Liver (tissue), 8 donors: ENCODE measurements at regions not wholly inside any gene's neighbourhood (a gene's known extent, or its start where the extent isn't known, plus 50 kb on each side); places are given as distances from the start of the nearest gene placed in this dataset.

Source experiments
- DNase-seq: peaks from one replicate; pipeline ENCODE4 v3.0.0-alpha.2; 2017; ENCODE audit warnings: low spot score
- H3K27ac ChIP-seq, 2 donors: one replicate each; pipeline ENCODE4 v1.7.0; 2013; ENCODE audit warnings: inconsistent platforms in 2 of 2, low read length in 2 of 2, control low read depth in 1 of 2, low read depth in 1 of 2, mild to moderate bottlenecking in 1 of 2
- H3K27me3 ChIP-seq, 4 donors: one replicate each; pipeline versions ENCODE4 v1.6.1 to v1.7.0; 2013; ENCODE audit warnings: low read length in 3 of 4, inconsistent platforms in 1 of 4, mild to moderate bottlenecking in 1 of 4, moderate library complexity in 1 of 4; ENCODE audit not compliant: control insufficient read depth in 4 of 4, insufficient read depth in 4 of 4
- H3K36me3 ChIP-seq, 4 donors: one replicate each; pipeline versions ENCODE4 v1.6.1 to v1.7.0; 2013; ENCODE audit warnings: low read length in 3 of 4, mild to moderate bottlenecking in 3 of 4, low read depth in 1 of 4, moderate library complexity in 1 of 4; ENCODE audit not compliant: control insufficient read depth in 4 of 4, insufficient read depth in 3 of 4
- H3K4me1 ChIP-seq, 4 donors: one replicate each; pipeline versions ENCODE4 v1.6.1 to v1.7.0; 2013; ENCODE audit warnings: low read length in 3 of 4, mild to moderate bottlenecking in 3 of 4, moderate library complexity in 1 of 4; ENCODE audit not compliant: control insufficient read depth in 4 of 4, insufficient read depth in 4 of 4
- H3K4me3 ChIP-seq, 3 donors: one replicate each; pipeline versions ENCODE4 v1.6.1 to v1.7.0; 2013; ENCODE audit warnings: low read length in 3 of 3, control low read depth in 1 of 3, low read depth in 1 of 3, mild to moderate bottlenecking in 1 of 3
- H3K9ac ChIP-seq, 2 donors: one replicate each; pipeline ENCODE4 v1.7.0; 2013; ENCODE audit warnings: low read length in 2 of 2, mild to moderate bottlenecking in 2 of 2, moderate library complexity in 2 of 2, control low read depth in 1 of 2, low read depth in 1 of 2
- H3K9me3 ChIP-seq, 4 donors: one replicate each; pipeline versions ENCODE4 v1.6.1 to v1.7.0; 2013; ENCODE audit warnings: low read length in 3 of 4; ENCODE audit not compliant: control insufficient read depth in 4 of 4
- ATF3 ChIP-seq: IDR thresholded peaks from 2 replicates; pipeline ENCODE4 v1.6.1; 2016; ENCODE audit warnings: antibody characterized with exemption
- FOXA2 ChIP-seq: IDR thresholded peaks from 2 replicates; pipeline ENCODE4 v1.6.1; 2016; ENCODE audit warnings: antibody characterized with exemption
- GABPA ChIP-seq, 2 donors: IDR thresholded peaks in 1 of 2; conservative IDR thresholded peaks in 1 of 2; 2 replicates each; pipeline ENCODE4 v1.6.1; 2016; ENCODE audit warnings: antibody characterized with exemption in 2 of 2, mild to moderate bottlenecking in 1 of 2, moderate library complexity in 1 of 2
- HNF4A ChIP-seq, 2 donors: conservative IDR thresholded peaks; 2 replicates each; pipeline ENCODE4 v1.6.1; 2016; ENCODE audit warnings: antibody characterized with exemption in 2 of 2, mild to moderate bottlenecking in 2 of 2
- HNF4G ChIP-seq: IDR thresholded peaks from 2 replicates; pipeline ENCODE4 v1.6.1; 2016; ENCODE audit warnings: antibody characterized with exemption
- JUND ChIP-seq, 2 donors: IDR thresholded peaks; 2 replicates each; pipeline ENCODE4 v1.6.1; 2016; ENCODE audit warnings: antibody characterized with exemption in 2 of 2
- NR2F2 ChIP-seq: IDR thresholded peaks from 2 replicates; pipeline ENCODE4 v1.6.1; 2016; ENCODE audit warnings: antibody characterized with exemption
- RAD21 ChIP-seq, 2 donors: IDR thresholded peaks; 2 replicates each; pipeline ENCODE4 v1.6.1; 2016; ENCODE audit warnings: antibody characterized with exemption in 2 of 2, mild to moderate bottlenecking in 2 of 2
- RXRA ChIP-seq, 2 donors: IDR thresholded peaks; 2 replicates each; pipeline ENCODE4 v1.6.1; 2017 to 2018; ENCODE audit warnings: antibody characterized with exemption in 2 of 2, mild to moderate bottlenecking in 1 of 2
- SP1 ChIP-seq: IDR thresholded peaks from 2 replicates; pipeline ENCODE4 v1.6.1; 2018; ENCODE audit warnings: antibody characterized with exemption, mild to moderate bottlenecking
- TAF1 ChIP-seq: conservative IDR thresholded peaks from 2 replicates; pipeline ENCODE4 v1.6.1; 2016; ENCODE audit warnings: antibody characterized with exemption, mild to moderate bottlenecking
- YY1 ChIP-seq: IDR thresholded peaks from 2 replicates; pipeline ENCODE4 v1.6.1; 2016; ENCODE audit warnings: antibody characterized with exemption, mild to moderate bottlenecking
- WGBS: extraction: QIAGEN DNeasy Blood & Tissue Kit; methylation state at CpG from one replicate; pipeline ENCODE4 v1.1.7; 2013; 5-methylcytosine and 5-hydroxymethylcytosine counted together
- TF ChIP-seq, protein P1 (sequence below): fragments of 150-350 bp; IDR thresholded peaks from 2 replicates; pipeline ENCODE4 v1.5.1; 2017; ENCODE audit warnings: improper control_type of control experiment, low read depth, low read length; ENCODE audit not compliant: missing input control
- TF ChIP-seq, protein P2 (sequence below): IDR thresholded peaks from 2 replicates; pipeline ENCODE4 v1.6.1; 2016; ENCODE audit warnings: antibody characterized with exemption
- TF ChIP-seq, protein P3 (sequence below): IDR thresholded peaks from 2 replicates; pipeline ENCODE4 v1.6.1; 2016; ENCODE audit warnings: antibody characterized with exemption
- donor health status: healthy.
- donor health status: healthy.
- donor health status: healthy.
- donor health status: healthy.
- donor health status: healthy.

DNA sequence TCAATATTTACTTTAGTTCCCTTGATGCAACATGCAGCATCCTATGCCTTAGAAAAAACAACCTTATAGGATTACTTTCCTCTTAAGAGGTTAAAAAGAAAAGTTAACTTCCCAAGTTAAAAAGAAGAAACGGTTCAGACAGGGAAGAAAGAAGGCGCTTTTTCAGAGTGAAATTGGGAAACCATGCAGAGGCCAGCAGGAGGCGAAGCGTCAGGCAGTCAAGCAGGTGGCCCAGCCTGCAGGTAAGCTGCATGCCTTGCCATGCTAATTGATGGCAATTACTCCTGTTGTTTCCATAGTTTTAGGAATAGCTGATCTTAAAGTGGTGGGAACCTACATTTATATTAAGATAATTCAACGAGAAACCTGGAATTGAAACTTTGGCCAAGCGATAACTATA is 302.6 kb upstream of the SP4 start:
- Histone ChIP-seq H3K4me1 (no peaks in the 10 kb centered on the region), H3K36me3 (no peaks in the 10 kb centered on the region), H3K9me3 (no peaks in the 10 kb centered on the region), H3K27me3 (peaks cover 0 to 3% (median 0%) of the 10 kb centered on the region in 4 donors), H3K9ac (no peak overlapping the region), H3K4me3 (no peak overlapping the region), H3K27ac (no peak overlapping the region)
- TF ChIP-seq HNF4G (no peak), GABPA (IDR thresholded peaks at IDR 0.05 in 1 of 2, conservative IDR thresholded peaks at IDR 0.05 in 1 of 2) (no peak)
- WGBS = 83% methylated on average over 6 of the region's 6 CpGs
- DNase-seq = no peak

- TF ChIP-seq, protein P1, sequence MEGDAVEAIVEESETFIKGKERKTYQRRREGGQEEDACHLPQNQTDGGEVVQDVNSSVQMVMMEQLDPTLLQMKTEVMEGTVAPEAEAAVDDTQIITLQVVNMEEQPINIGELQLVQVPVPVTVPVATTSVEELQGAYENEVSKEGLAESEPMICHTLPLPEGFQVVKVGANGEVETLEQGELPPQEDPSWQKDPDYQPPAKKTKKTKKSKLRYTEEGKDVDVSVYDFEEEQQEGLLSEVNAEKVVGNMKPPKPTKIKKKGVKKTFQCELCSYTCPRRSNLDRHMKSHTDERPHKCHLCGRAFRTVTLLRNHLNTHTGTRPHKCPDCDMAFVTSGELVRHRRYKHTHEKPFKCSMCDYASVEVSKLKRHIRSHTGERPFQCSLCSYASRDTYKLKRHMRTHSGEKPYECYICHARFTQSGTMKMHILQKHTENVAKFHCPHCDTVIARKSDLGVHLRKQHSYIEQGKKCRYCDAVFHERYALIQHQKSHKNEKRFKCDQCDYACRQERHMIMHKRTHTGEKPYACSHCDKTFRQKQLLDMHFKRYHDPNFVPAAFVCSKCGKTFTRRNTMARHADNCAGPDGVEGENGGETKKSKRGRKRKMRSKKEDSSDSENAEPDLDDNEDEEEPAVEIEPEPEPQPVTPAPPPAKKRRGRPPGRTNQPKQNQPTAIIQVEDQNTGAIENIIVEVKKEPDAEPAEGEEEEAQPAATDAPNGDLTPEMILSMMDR = no peak
- TF ChIP-seq RXRA (IDR thresholded peaks at IDR 0.05) = no peak
- no peak for TF ChIP-seq HNF4G
- no peak for TF ChIP-seq GABPA (IDR thresholded peaks at IDR 0.05 in 1 of 2, conservative IDR thresholded peaks at IDR 0.05 in 1 of 2)
- TF ChIP-seq TAF1 = no peak
- TF ChIP-seq NR2F2 = no peak
- TF ChIP-seq FOXA2 = no peak
- no peak for TF ChIP-seq RAD21 (IDR thresholded peaks at IDR 0.05)
- TF ChIP-seq SP1 = no peak
- TF ChIP-seq, protein P2, sequence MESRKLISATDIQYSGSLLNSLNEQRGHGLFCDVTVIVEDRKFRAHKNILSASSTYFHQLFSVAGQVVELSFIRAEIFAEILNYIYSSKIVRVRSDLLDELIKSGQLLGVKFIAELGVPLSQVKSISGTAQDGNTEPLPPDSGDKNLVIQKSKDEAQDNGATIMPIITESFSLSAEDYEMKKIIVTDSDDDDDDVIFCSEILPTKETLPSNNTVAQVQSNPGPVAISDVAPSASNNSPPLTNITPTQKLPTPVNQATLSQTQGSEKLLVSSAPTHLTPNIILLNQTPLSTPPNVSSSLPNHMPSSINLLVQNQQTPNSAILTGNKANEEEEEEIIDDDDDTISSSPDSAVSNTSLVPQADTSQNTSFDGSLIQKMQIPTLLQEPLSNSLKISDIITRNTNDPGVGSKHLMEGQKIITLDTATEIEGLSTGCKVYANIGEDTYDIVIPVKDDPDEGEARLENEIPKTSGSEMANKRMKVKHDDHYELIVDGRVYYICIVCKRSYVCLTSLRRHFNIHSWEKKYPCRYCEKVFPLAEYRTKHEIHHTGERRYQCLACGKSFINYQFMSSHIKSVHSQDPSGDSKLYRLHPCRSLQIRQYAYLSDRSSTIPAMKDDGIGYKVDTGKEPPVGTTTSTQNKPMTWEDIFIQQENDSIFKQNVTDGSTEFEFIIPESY = no peak
- no peak for TF ChIP-seq ATF3
- TF ChIP-seq HNF4A (conservative IDR thresholded peaks at IDR 0.05) = no peak
- TF ChIP-seq, protein P3, sequence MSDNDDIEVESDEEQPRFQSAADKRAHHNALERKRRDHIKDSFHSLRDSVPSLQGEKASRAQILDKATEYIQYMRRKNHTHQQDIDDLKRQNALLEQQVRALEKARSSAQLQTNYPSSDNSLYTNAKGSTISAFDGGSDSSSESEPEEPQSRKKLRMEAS = no peak
- 48% methylated on average over 8 of the region's 8 CpGs for WGBS
- no peak overlapping the region for H3K4me3 ChIP-seq
- H3K9ac ChIP-seq = no peak overlapping the region
- H3K36me3 ChIP-seq = no peaks in the 10 kb centered on the region
- DNase-seq = no peak
- peaks cover 0 to 3% (median 0%) of the 10 kb centered on the region in 4 donors for H3K27me3 ChIP-seq
- H3K27ac ChIP-seq = no peak overlapping the region
- no peaks in the 10 kb centered on the region for H3K9me3 ChIP-seq
- H3K4me1 ChIP-seq = no peaks in the 10 kb centered on the region
These were observed 299.6 kb upstream of the SP4 start for GRCh38 chr7:21128062-21128817.

- 77% methylated on average over 1 of the region's 1 CpG for WGBS
- Histone ChIP-seq H3K27ac (no peak overlapping the region), H3K4me3 (no peak overlapping the region), H3K9ac (no peak overlapping the region), H3K9me3 (peaks cover 0 to 10% (median 3%) of the 10 kb centered on the region in 4 donors), H3K27me3 (peaks cover 0 to 3% (median 0%) of the 10 kb centered on the region in 4 donors), H3K4me1 (no peaks in the 10 kb centered on the region), H3K36me3 (no peaks in the 10 kb centered on the region)
- DNase-seq = no peak
- TF ChIP-seq NR2F2 = no peak
- TF ChIP-seq, protein P3 = no peak
- no peak for TF ChIP-seq RXRA (IDR thresholded peaks at IDR 0.05)
- no peak for TF ChIP-seq ATF3
- TF ChIP-seq JUND (IDR thresholded peaks at IDR 0.05) = no peak
- no peak for TF ChIP-seq YY1
- TF ChIP-seq, protein P2 = no peak
- TF ChIP-seq RAD21 (IDR thresholded peaks at IDR 0.05) = no peak
- TF ChIP-seq GABPA (IDR thresholded peaks at IDR 0.05 in 1 of 2, conservative IDR thresholded peaks at IDR 0.05 in 1 of 2) = no peak
- no peak for TF ChIP-seq HNF4G
- no peak for TF ChIP-seq HNF4A (conservative IDR thresholded peaks at IDR 0.05)
- no peak for TF ChIP-seq FOXA2
These were observed 296.0 kb upstream of the SP4 start for GRCh38 chr7:21131897-21132296.
